ENCODE measurements at regions not wholly inside any gene's neighbourhood (a gene's known extent, or its start where the extent isn't known, plus 50 kb on each side); places are given as distances from the start of the nearest gene placed in this dataset.

GRCh38 chr6:50211582-50211981, 161.9 kb upstream of the DEFB112 start:
- POLR2A ChIA-PET, result no interaction called here
- CTCF ChIA-PET, result interaction anchor here (1.1 kb wide), 2 partner anchors 19 to 66 kb away, joined by 3 read pairs; no protein-coding TSS in a partner anchor
- no peak for DNase-seq (ENCODE audit: low spot score)
- Mint-ChIP-seq H3K9me3 (peaks cover 4% of the 10 kb centered on the region), H3K27me3 (ENCODE audit: low read depth) (peaks cover 3% of the 10 kb centered on the region; the same call in 1 of the 2 replicates), H3K4me1 (no peaks in the 10 kb centered on the region), H3K4me3 (no peak overlapping the region), H3K36me3 (no peaks in the 10 kb centered on the region), H3K27ac (no peak overlapping the region)
- no peak for ATAC-seq
- TF ChIP-seq MXD4 (CRISPR knock-in tag; IDR thresholded peaks at IDR 0.05; ENCODE audit: borderline replicate concordance), result no peak
- TF ChIP-seq PRRX2 (CRISPR knock-in tag; IDR thresholded peaks at IDR 0.05), result no peak
- no peak for TF ChIP-seq ELF4 (CRISPR knock-in tag; IDR thresholded peaks at IDR 0.05; ENCODE audit: low read depth)
- no peak for TF ChIP-seq TCF7 (CRISPR knock-in tag; IDR thresholded peaks at IDR 0.05; ENCODE audit: low read depth)
- no peak for TF ChIP-seq IRF1 (CRISPR knock-in tag; IDR thresholded peaks at IDR 0.05)
- TF ChIP-seq ZBTB43 (CRISPR knock-in tag; IDR thresholded peaks at IDR 0.05), result no peak
- TF ChIP-seq ZNF121 (CRISPR knock-in tag; IDR thresholded peaks at IDR 0.05), result no peak
- no peak for TF ChIP-seq MLX (CRISPR knock-in tag; IDR thresholded peaks at IDR 0.05)
- TF ChIP-seq RELA (CRISPR knock-in tag; IDR thresholded peaks at IDR 0.05; ENCODE audit: borderline replicate concordance), result no peak

- TF ChIP-seq SOX15 (CRISPR knock-in tag; IDR thresholded peaks at IDR 0.05), result no peak
- TF ChIP-seq ZNF425 (CRISPR knock-in tag; conservative IDR thresholded peaks at IDR 0.05), result no peak
- TF ChIP-seq NFATC4 (CRISPR knock-in tag; IDR thresholded peaks at IDR 0.05), result no peak
- no peak for TF ChIP-seq ZNF671 (CRISPR knock-in tag; IDR thresholded peaks at IDR 0.05)
- no peak for TF ChIP-seq ESRRA (CRISPR knock-in tag; IDR thresholded peaks at IDR 0.05; ENCODE audit: borderline replicate concordance)
- no peak for TF ChIP-seq MLX (CRISPR knock-in tag; IDR thresholded peaks at IDR 0.05)
- no peak for TF ChIP-seq ZNF232 (CRISPR knock-in tag; IDR thresholded peaks at IDR 0.05)
- no peak for TF ChIP-seq NFYB (CRISPR knock-in tag; conservative IDR thresholded peaks at IDR 0.05; ENCODE audit: low read depth)
- no peak for TF ChIP-seq HMGA2 (CRISPR knock-in tag; IDR thresholded peaks at IDR 0.05)
- TF ChIP-seq E2F1 (CRISPR knock-in tag; IDR thresholded peaks at IDR 0.05), result no peak
- no peak overlapping the region for H3K4me3 Mint-ChIP-seq
- no peak overlapping the region for H3K27ac Mint-ChIP-seq
- ChIA-PET CTCF (interaction anchor here (0.7 kb wide), 1 partner anchor 678 kb away, joined by 3 read pairs; no protein-coding TSS in a partner anchor), POLR2A (no interaction called here)
- no peaks in the 10 kb centered on the region for H3K27me3 Mint-ChIP-seq (ENCODE audit: low read depth)
- no peak for DNase-seq (ENCODE audit: low spot score)
- no peaks in the 10 kb centered on the region for H3K36me3 Mint-ChIP-seq
- H3K4me1 Mint-ChIP-seq, result 0 out of 2 replicates have a peak, but pooled peaks cover 6% of the 10 kb centered on the region
- ATAC-seq, result no peak
- H3K9me3 Mint-ChIP-seq, result peaks cover 4% of the 10 kb centered on the region
These were observed 163.4 kb upstream of the DEFB112 start for GRCh38 chr6:50213146-50213545.

Data from WTC11 (cell line).